ENCODE measurements at regions not wholly inside any gene's neighbourhood (a gene's known extent, or its start where the extent isn't known, plus 50 kb on each side); places are given as distances from the start of the nearest gene placed in this dataset.

DNA sequence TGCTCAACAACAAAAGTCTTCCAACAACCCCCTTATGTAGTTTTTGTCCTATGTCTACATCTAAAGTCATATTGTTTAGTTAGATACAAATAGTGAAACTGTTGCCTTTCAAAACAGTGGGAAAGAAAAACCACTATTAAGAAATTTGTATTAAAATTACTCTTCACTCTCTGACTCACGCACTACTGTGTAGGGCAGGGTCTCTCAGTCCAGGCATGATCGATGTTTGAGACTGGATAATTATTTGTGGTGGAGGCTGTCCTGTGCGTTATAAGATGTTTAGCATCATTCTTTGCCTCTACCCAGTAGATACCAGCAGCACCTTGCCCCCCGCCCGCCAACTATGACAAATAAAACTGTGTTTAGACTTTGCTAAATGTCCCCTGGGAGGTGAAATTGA, 369.4 kb upstream of the ZEB2 start:
- 87 to 97% (median 91%) methylated on average over 5 of the region's 5 CpGs for WGBS, 4 donors
- no peak for DNase-seq
- TF ChIP-seq POLR2A (IDR thresholded peaks at IDR 0.05), result no peak
- TF ChIP-seq, protein P1, sequence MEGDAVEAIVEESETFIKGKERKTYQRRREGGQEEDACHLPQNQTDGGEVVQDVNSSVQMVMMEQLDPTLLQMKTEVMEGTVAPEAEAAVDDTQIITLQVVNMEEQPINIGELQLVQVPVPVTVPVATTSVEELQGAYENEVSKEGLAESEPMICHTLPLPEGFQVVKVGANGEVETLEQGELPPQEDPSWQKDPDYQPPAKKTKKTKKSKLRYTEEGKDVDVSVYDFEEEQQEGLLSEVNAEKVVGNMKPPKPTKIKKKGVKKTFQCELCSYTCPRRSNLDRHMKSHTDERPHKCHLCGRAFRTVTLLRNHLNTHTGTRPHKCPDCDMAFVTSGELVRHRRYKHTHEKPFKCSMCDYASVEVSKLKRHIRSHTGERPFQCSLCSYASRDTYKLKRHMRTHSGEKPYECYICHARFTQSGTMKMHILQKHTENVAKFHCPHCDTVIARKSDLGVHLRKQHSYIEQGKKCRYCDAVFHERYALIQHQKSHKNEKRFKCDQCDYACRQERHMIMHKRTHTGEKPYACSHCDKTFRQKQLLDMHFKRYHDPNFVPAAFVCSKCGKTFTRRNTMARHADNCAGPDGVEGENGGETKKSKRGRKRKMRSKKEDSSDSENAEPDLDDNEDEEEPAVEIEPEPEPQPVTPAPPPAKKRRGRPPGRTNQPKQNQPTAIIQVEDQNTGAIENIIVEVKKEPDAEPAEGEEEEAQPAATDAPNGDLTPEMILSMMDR (IDR thresholded peaks at IDR 0.05), result no peak
- H3K4me1 ChIP-seq (replicated peaks in 1 of 2), result no peaks in the 10 kb centered on the region
- intact Hi-C loops (cut with DNase I), result no loop called here
- no peak overlapping the region for H3K4me3 ChIP-seq
- H3K27ac ChIP-seq, result no peak overlapping the region
- no peaks in the 10 kb centered on the region for H3K9me3 ChIP-seq (replicated peaks in 1 of 3)
- H3K36me3 ChIP-seq (replicated peaks in 1 of 2), result no peaks in the 10 kb centered on the region
- H3K27me3 ChIP-seq, result no peaks in the 10 kb centered on the region

DNA sequence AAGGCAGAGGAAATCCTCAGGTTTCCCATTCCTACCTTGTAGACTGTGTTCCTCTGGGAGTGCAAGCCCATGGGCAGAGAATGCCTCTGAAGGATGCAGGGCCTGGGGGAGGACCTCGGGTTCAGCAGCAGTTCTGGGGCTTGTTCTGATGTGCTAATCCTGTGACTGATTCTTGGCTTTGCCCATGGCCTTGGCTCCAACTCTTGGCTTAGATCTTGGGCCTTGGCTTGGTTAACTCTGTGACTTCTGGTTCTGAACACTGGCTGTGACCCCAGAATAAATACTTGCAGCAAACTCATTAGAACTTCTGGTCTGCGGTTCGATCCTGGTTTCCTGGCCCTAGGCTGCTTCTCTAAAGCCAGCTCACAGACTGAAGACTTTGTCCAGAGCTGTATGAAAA, 366.9 kb upstream of the ZEB2 start:
- intact Hi-C loops (cut with DNase I), result no loop called here
- Histone ChIP-seq H3K9me3 (replicated peaks in 1 of 3) (no peaks in the 10 kb centered on the region), H3K4me1 (replicated peaks in 1 of 2) (no peaks in the 10 kb centered on the region), H3K27me3 (no peaks in the 10 kb centered on the region), H3K36me3 (replicated peaks in 1 of 2) (no peaks in the 10 kb centered on the region), H3K4me3 (no peak overlapping the region), H3K27ac (no peak overlapping the region)
- 49 to 67% (median 56%) methylated on average over 3 of the region's 3 CpGs for whole genome bisulfite sequencing, 4 donors
- TF ChIP-seq POLR2A (IDR thresholded peaks at IDR 0.05), result no peak
- TF ChIP-seq, protein P1 (IDR thresholded peaks at IDR 0.05), result no peak
- DNase-seq, result peak; percentile 14 to 65 (median 39)

DNA sequence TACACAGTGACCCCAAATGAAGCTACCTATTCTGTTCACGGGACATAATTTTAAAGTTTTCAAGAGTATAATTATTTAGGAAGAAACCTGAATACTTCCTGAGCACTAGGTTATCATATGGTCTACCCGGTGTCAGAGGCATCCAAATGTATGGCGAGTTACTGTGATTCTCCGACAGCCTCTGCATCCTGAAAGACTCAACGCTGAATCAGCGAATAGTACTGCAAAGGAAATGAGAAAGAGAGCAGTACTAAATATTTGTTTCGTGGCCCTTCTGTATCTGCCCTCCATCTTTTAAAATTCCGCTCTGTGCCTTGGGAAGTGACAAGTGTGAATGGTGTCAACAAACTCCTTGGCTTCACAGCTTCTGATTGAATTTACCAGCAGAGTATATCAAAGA, 358.0 kb upstream of the ZEB2 start:
- WGBS, 4 donors, result 91 to 94% (median 93%) methylated on average over 8 of the region's 8 CpGs
- intact Hi-C loops (cut with DNase I), result no loop called here
- Histone ChIP-seq H3K9me3 (replicated peaks in 1 of 3) (no peaks in the 10 kb centered on the region), H3K36me3 (replicated peaks in 1 of 2) (no peaks in the 10 kb centered on the region), H3K27me3 (no peaks in the 10 kb centered on the region), H3K27ac (no peak overlapping the region), H3K4me1 (replicated peaks in 1 of 2) (peaks cover 0 to 8% of the 10 kb centered on the region in 2 donors), H3K4me3 (no peak overlapping the region)
- DNase-seq, result no peak
- TF ChIP-seq POLR2A (IDR thresholded peaks at IDR 0.05), result no peak
- TF ChIP-seq, protein P1 (IDR thresholded peaks at IDR 0.05), result no peak

DNA sequence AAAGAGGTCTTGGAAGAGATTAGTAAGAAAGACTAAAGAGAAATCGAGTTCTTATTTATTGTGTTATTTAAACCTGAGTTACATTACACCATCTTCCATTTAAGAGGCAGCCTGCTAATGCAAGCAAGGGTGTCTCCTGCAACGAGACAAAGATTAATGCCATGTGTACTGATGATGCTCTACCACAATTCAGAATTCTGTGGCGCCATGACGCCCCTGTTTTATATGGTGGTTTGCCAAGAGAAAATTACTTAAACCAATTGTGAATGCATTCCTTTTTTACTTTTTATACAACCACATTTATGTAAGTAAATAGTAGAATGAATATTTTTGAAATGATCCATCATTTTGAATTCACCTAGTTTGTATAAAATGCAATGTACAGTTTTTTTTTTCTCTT, 356.1 kb upstream of the ZEB2 start:
- Histone ChIP-seq H3K27ac (no peak overlapping the region), H3K4me1 (replicated peaks in 1 of 2) (peaks cover 0 to 8% of the 10 kb centered on the region in 2 donors), H3K27me3 (no peaks in the 10 kb centered on the region), H3K36me3 (replicated peaks in 1 of 2) (no peaks in the 10 kb centered on the region), H3K9me3 (replicated peaks in 1 of 3) (no peaks in the 10 kb centered on the region), H3K4me3 (no peak overlapping the region)
- 91 to 97% (median 94%) methylated on average over 4 of the region's 4 CpGs for WGBS, 4 donors
- DNase-seq, result no peak
- intact Hi-C loops (cut with DNase I), result no loop called here
- TF ChIP-seq POLR2A (IDR thresholded peaks at IDR 0.05), result no peak
- TF ChIP-seq, protein P1 (IDR thresholded peaks at IDR 0.05), result no peak
